NCI-H128 (cell line): ENCODE measurements at regions not wholly inside any gene's neighbourhood (a gene's known extent, or its start where the extent isn't known, plus 50 kb on each side); places are given as distances from the start of the nearest gene placed in this dataset.

Experiments
- DNase-seq: peaks from one replicate; lab custom pipeline; 2025; ENCODE audit not compliant: unreplicated experiment; lab: John Stamatoyannopoulos, UW

DNA sequence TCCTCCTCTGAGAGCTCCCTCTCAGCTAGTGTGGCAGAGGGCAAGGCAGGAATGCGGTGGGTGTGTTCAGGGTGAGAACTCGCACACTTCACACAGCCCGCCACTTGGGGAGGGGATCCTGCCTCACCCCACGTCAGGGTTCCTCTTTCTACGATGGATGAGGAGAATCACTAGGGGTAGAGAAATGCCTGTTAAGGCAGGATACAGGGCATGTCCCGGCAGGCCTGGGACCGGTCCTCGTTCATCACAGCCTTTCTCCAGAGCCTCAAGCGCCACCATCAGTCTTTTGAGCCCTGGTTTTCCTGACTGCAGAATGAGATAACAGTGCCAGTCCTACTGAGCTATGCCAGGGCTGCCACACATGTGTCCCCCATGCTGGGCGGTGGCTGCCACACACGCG is 546.7 kb upstream of the ADARB2 start:
- no peak for DNase-seq

DNA sequence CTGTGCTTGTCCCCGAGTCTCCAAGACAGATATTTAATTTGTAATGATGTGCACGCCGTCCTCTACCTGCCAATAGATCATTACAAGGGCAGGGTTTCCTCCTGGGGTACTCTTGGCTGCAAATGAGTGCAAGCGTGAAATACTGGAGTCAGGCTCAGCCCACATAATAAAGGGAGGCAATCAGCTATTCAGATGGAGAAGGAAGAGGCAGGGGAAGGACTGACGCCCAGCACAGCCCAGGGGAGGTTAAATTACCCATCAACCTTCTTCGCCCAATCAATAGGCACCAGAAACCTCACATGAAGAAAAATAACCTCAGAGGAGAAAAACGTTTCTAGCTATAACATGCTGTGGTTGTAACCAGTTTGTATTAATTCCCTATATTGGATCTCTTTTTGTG is 544.9 kb upstream of the ADARB2 start:
- DNase-seq, result no peak

DNA sequence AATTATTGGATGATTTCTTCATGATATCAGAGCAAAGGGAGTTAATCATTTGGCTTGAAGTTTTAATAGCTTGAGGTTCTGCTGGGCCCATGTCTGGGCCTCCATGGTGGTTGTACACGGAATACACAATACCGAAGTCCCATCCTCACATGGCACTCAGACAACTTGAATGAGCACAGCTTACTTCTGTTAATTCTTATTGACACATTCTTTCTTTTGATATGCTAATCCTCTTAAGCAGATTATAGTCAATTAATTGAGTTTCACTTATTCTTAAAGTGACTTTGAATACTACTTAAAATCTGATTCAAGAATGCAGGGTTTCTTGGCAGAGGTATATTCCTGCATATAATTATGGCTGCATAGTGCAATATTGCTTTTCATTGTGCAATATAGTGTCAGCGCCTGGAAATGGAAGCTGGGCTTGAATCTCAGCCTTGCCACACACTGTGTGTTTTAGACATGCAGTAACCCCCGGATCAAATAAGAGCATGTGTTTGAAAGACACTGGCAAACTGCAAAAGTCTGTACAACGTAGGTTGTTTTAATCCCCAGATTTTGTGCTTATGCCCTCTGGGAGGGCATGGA is 543.5 kb upstream of the ADARB2 start:
- DNase-seq, result no peak

DNA sequence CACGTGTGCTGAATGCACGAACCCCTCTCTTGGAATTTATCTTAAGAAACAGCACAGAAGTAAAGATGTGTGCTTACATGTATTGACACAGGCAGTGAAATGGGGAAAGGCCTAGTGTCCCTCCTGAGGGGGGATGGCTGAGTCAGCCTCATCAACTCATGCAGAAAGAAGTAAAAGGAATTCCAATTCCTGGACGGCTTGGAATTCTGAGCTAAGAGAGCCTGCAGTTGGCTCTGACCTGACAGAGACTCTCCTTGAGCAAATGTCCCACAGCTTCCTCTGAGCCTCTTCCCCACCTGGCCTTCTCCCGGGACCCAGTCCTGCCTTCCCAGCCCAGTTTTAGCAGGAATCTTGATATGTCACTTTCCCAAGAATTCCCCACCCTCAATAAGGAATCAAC is 542.4 kb upstream of the ADARB2 start:
- DNase-seq, result no peak

DNA sequence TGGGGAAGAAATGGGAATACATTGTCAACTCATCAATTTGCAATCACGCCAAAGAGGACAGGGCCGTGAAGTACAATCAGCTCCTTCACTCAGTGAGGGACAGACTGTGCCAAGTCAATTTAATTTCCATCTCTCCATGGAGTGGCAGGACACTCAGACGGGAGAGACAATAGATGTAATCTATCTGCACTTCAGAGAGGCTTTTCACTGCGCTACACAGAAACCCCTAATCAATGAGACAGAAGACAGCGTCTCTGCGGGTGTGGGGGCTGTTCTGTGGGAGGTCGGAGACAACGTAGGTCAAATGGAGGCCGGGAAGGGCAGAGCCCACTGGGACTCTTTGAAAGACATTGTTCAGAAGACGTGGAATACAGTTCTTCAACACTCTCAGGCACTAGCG is 541.0 kb upstream of the ADARB2 start:
- DNase-seq, result no peak

DNA sequence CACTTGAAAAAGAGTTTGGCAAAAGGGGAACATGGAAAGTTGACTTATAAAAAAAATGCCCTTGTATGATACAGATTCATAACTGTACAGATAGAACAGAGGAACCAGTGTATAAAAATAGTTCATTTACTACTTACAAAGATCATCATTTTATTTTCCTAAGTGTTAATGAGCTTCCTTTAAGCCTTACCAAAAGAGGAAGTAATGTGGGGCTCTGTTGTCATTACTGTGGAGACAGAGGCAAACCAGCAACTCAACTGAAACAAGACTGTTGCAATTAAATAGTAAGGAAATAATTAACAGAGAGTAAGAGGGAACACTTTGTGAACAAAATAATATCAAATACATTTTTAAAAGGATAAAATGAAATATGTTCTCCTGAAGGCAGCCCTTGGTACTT is 526.2 kb upstream of the ADARB2 start:
- no peak for DNase-seq

DNA sequence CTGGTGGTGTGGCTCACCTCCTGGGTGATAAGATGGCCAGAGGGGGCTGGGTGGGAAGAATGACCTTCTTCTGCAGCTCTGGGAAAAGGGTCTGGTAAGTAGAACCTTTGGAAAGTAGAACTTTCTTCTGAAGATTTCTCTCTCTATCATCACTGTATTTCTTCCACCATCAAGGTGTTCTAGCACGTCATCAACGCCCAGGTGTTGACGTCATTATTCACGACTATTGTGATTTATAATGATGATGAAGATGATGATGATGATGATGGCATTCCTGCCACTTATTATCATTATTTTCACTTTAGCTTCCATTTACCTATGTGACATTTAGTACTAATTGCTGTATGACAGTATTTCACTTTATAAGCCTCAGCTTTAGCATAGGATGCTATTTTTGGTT is 525.6 kb upstream of the ADARB2 start:
- DNase-seq, result no peak

DNA sequence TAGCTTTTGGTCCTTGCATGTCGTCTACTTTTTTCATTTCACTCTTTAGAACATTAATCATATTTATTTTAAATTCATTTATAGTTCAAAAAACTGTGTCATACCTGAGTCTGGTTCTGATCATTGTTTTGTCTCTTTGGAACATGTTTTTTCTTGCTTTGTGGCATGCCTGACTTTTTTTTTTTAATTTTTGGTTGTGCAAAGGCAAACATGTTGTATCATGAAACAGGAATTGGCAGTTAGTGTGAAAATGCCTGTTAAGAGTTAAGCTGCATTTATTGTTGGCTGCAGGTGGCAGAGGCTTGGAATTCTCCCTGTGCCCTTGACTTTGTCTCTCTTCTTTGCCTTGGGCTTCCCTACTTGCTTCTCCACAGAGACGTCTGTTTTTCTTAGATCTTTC is 525.0 kb upstream of the ADARB2 start:
- no peak for DNase-seq

DNA sequence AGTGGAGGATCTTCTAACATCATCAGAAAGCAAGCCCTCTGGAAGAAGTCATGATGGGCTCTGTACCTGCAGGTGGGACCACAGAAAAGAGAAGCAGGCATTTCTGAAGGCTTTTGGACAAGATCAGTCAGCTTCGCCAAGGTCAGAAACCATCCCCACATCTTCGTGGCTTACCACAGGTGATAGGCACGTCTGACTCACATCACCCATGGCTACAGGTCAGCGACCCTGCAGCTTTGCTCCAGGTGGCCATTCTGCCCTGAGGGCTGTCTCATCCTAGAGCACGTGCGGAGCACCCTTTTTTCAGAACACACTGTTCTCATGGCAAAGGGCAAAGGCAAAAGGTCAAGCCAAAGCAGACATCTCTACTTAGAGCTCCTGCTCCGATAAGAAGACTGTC is 518.9 kb upstream of the ADARB2 start:
- no peak for DNase-seq

DNA sequence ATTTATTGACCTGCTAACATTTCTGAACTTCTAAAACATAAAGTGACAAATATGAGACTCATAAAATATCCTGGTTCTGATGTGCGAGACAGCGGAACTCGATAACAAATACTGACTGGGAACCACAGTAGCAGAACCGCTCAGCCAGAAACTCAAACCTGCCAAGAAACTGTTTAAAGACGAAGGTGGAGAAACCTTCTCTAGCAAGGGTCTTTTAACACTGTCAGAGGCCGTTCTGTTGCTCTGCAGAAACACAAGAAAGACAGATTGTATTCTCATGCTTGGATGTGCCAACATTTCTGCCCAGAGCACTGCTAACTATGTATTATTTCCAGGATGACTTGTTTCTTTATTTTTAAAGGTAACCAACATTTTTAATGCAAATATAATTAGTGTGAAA is 514.8 kb upstream of the ADARB2 start:
- DNase-seq, result no peak

DNA sequence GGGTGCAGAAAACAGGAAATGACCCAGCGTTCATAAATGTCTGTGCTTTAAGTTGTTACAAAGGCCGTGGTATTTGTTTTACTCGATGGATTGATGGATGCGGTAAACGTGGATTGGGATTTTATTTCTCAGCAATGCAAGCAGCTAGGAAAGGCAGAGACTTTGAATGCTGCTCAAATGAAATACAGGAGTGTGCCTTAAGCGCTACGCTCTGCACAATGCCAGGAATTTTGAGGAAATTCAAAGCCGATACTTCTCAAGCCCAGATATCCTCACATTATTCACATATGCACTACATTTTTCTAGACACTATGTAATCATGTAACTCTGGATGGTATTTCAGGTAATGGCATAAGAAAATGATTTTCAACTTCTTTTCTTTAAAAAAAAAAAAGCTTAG is 514.3 kb upstream of the ADARB2 start:
- DNase-seq, result no peak

DNA sequence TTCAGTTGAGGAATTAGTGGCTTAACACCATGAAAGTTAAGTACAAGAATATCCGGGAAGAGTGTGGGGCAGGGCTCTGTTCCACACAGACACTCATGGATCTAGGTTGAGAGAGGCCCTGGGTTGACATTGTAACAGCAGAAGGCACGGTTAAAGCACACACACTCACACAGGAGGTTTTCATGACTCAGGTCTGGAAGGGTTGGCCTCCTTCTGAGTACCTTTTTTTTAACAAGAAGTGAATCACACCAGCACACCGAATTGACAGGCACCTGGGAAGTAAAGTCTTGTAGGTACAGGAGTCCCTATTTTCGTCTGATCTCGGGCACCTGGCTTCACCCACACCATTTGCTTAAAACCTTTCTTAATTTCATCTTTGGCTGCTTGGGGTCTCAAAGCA is 509.4 kb upstream of the ADARB2 start:
- DNase-seq, result no peak

DNA sequence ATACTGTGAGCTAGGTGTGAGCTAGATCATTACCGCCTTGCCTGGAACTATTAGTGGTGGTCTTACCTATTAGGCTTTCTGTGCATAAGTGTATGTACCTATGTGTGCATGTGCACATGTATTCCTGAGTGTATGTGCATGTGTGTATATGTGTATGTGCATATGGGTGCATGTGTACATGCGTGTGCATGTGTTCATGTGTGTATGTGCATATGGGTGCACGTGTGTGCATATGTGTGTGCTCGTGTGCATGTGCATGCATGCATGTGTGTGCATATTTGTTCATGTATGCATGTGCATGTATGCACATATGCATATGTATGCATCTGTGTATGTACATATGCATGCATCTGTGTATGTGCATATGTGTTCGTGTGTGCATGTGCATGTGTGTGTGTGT is 508.3 kb upstream of the ADARB2 start:
- no peak for DNase-seq

DNA sequence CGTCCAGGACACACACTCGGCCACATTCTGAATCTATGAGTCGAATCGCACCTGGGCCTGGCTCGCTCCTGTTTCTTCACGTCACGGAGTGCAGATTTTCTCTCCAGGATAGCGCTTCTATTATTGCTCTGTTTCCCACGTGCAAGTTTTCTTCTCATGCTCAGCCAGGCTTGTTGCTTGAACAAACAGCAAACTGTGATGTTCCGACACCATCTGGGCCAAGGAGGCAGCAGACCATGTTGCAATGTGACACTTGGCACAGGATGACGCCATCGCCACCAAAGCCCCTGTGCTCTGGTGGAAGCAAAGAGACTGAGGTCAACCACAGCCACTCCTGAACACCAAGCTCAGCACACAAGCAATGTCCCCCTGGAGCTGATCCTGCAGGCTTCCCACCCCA is 507.1 kb upstream of the ADARB2 start:
- DNase-seq, result no peak

DNA sequence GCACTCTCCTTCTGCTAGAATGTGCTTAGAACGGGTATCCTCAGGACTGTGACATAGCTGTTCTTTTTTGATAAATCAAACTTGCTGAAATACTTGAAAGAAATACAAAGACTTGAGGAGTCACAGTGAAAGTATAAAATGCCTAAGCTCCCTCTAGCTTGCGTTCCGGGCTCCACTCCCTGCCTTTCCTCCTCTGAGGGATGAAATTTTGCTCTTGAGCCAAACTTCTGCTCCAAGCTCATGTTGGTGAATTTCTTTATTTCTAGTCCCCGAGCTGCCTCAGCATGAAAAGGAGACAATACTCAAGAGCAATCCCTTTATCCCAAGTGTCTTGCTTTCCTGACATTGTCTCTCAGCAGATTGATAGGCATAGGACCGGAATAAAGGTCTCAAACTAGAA is 499.6 kb upstream of the ADARB2 start:
- DNase-seq, result no peak

DNA sequence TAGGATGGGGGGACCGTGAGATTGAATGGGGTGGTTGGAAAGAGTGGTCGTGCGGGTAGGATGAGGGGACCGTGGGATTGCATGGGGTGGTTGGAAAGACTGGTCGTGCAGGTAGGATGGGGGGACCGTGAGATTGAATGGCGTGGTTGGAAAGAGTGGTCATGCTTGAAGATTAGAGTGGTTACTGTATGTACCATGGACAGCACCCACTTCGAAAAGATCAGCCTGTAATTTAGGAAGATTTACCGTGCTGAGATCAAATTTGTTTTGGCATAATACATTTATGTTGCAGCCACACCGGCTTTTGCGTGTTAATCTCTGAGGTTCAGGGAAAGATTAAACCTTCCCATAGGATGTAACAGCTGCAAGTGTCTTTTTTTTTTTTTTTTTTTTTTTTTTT is 495.2 kb upstream of the ADARB2 start:
- DNase-seq, result no peak

DNA sequence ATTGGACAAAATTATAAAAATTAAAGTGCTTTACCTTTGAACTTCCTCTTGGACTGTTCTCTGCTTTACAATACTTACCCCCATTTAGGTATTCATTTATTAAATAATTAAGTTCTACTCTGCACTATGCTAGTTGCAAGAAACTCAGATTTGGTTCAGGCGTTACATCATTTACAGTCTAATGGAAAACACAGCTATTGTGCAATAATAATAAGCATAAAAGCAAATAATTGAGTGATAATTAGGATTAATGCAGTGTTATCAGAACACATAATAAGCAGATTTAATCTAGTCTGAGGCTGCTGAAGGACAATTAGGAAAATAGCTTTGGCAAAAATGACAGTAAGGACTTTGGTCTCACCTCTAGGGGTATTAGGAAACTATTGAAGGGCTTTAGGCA is 493.2 kb upstream of the ADARB2 start:
- no peak for DNase-seq

DNA sequence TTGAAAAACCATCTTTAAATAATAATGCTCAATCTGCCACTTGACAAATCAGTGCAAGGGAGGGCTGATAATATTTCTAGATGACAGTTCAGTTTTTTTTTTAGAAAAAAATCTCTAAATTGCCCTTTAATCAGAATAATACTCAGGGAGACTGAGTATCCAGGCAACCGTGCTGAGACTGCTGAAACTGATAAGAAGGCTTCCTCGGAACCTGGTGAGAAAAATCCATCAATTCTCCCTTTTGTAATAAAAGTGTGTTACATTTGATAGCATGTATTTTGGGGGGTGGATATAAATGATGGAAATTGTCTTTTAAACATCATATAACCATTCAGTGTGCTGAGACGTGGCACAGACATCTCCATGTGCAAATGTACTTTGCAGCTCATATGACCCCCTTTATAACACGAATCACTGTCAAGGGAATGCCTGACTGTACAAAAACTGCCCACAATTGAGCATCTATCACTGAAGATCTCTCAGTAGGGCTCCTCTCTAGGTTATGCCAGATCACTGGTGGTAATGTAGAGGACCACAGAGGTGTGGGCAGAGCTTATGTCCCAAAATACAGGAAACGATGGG is 491.1 kb upstream of the ADARB2 start:
- no peak for DNase-seq

DNA sequence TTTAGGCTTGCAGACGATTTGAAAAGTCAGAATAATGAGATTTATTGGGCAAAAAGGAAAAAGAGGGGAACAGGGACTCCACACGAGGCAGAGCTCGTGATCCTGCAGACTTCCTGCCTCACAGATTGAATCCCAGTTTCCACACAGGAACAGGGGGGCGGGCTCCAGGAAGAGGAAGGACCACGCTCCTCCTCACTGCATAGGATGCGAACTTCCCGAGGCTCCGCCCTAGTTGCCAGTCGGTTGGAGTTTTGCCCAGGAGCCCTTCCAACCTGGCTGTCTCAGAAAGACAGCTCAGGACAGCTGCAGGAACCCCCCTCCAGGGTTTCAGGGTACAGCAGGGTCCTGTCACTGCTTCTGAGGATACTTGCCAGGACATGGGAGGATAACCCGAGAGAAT is 488.3 kb upstream of the ADARB2 start:
- no peak for DNase-seq

DNA sequence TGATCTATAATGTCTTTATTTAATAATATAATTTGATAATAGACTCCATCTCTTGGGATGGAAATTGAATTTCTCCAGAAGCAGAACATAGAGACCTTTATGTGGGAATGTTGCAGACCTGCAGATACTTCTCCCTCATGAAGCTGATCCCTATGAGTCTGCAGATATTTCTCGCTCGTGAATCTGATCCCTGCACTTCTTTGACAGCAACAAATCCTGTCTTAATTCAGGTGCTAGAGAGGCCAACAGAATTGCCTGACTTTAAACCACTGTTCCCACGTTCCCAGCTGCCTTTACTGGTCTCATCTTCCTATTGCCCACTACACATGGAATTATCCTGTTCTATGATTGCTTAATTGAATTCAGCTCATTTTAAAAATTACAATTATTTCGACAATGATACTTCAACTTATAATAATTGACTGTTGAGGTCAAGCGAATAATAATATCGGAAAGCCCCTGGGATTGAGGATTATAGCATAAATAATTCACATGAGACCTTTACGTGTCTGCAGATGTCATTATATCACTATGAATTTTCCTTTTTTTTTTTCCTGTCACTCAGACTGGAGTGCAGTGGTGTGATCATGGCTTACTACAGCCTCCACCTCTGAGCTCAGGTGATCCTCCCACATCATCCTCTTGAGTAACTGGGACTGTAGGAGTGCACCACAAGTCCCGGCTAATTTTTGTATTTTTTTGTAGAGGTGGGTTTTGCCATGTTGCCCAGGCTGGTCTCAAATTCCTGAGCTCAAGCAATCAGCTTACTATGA is 486.4 kb upstream of the ADARB2 start:
- no peak for DNase-seq

DNA sequence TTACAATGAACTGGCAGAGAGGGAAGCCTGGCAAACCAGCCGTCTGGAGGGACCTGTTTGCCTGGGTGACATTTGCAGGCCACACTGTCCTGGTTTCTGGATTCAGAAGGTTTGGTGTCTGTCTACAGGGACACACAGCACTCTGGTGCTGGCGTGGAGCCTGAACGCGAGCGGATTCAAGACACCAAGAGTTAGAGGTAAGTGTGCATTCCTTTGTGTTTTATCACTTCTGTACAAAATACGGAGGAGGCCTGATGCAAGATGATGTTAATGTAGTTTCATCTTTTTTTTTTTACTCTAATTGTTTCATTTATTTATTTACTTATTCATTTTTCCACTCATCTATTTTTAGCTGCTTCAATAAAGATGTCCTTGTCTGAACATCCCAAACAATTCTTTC is 485.3 kb upstream of the ADARB2 start:
- DNase-seq, result no peak

DNA sequence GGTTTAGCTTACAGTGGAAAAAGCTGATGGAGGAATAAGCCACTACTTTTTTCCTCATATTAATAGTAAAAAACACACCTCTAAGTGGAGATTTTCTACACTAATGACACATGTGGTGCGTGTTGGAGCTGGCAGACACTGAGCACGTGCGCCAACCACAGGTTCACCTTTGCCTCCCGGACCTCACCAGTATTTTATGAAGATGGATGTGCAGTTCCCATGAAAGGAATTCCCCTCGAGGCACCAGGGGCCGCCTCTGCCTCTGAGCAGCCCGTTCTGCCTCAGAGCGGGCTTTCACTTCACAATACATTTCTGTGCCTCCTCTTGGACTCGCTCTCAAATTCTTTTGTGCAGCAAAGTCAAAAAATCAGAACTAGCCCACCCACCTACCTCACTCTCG is 477.5 kb upstream of the ADARB2 start:
- no peak for DNase-seq

DNA sequence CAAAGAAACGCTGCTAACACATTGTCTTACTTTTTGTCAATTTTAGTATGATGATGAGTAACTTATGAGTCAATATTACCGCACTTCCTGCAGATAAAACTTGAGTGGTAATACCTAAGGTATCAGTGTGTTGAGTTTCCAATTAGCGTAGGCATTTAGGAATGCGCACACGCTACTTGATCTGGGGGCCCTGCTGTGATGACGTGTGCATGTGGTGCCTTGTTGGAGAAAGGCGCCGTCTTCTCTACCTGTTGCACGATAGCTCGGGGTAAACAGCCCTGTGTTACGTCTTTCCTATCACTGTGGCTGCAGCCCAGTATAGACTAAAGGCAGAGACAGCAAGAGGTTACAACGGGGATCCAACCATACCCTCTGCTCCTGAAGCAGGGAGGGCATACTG is 476.8 kb upstream of the ADARB2 start:
- DNase-seq, result no peak
